Esophagus squamous epithelium (tissue), 4 donors: ENCODE measurements at regions not wholly inside any gene's neighbourhood (a gene's known extent, or its start where the extent isn't known, plus 50 kb on each side); places are given as distances from the start of the nearest gene placed in this dataset.

Experiments used
- POLR2A ChIP-seq, 4 donors: fragments of 450-650 bp; IDR thresholded peaks; one replicate each; pipeline ENCODE4 v1.6.1; 2017; ENCODE audit warnings: antibody characterized with exemption in 4 of 4, mild to moderate bottlenecking in 4 of 4, moderate library complexity in 3 of 4
- TF ChIP-seq, protein P1 (sequence below), 6 experiments: fragments of 450-650 bp in 4 of 6; fragments of 200-600 bp in 2 of 6; sonication (generic) in 2 of 6; IDR thresholded peaks; one replicate each; pipeline ENCODE4 v1.5.1; 2016 to 2019; ENCODE audit warnings: antibody characterized with exemption in 6 of 6, mild to moderate bottlenecking in 4 of 6, moderate library complexity in 4 of 6

DNA sequence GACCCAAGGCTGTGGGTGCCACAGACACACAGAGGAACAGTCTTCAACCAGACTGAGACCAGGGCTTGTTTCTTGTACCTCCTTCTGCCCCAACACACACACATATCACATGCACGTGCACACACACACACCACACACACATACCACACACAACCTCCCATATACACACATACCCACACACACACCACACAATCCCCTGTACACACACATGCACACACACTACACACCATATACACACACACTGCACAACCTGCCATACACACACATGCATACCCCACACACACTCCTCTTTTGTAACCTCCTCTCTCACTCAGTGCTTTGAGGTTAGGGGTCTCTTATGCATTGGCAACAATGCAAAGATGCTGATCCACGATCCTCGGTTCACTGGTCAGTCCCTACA is 217.0 kb downstream of the AJAP1 start:
- no peak for TF ChIP-seq POLR2A (IDR thresholded peaks at IDR 0.05)
- TF ChIP-seq, protein P1, sequence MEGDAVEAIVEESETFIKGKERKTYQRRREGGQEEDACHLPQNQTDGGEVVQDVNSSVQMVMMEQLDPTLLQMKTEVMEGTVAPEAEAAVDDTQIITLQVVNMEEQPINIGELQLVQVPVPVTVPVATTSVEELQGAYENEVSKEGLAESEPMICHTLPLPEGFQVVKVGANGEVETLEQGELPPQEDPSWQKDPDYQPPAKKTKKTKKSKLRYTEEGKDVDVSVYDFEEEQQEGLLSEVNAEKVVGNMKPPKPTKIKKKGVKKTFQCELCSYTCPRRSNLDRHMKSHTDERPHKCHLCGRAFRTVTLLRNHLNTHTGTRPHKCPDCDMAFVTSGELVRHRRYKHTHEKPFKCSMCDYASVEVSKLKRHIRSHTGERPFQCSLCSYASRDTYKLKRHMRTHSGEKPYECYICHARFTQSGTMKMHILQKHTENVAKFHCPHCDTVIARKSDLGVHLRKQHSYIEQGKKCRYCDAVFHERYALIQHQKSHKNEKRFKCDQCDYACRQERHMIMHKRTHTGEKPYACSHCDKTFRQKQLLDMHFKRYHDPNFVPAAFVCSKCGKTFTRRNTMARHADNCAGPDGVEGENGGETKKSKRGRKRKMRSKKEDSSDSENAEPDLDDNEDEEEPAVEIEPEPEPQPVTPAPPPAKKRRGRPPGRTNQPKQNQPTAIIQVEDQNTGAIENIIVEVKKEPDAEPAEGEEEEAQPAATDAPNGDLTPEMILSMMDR (IDR thresholded peaks at IDR 0.05), result no peak
